NCI-H2196 (cell line): ENCODE measurements at regions not wholly inside any gene's neighbourhood (a gene's known extent, or its start where the extent isn't known, plus 50 kb on each side); places are given as distances from the start of the nearest gene placed in this dataset.

Experiments used
- DNase-seq: peaks from one replicate; lab custom pipeline; 2025; ENCODE audit not compliant: unreplicated experiment; lab: John Stamatoyannopoulos, UW

DNA sequence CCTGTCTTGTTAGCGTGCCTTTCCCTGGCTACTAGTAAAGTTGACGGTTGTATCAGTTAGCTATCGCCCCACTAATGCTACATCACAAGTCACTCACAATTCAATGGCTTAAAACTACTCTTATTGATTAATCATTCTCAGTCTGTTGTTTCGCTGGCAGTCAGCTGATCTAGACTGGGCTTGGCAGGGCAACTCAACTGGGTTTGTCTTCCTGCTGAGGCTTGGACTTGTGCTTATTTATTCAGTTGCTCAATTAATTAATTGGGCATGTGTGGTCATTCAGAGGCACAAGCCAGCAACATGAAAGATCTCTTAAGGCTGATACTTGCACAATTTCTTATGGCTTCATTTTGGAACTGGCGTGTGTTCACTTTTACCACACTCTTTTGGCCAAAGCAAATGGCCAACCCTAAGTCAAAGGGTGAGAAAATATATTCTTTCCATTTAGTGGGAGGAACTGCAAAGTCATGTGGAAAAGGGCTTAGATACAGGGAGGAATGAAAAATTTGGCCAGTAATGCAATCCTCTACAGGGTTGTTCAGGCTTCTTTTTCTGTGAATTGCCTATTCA is 333.5 kb downstream of the GPR37 start:
- DNase-seq = no peak

DNA sequence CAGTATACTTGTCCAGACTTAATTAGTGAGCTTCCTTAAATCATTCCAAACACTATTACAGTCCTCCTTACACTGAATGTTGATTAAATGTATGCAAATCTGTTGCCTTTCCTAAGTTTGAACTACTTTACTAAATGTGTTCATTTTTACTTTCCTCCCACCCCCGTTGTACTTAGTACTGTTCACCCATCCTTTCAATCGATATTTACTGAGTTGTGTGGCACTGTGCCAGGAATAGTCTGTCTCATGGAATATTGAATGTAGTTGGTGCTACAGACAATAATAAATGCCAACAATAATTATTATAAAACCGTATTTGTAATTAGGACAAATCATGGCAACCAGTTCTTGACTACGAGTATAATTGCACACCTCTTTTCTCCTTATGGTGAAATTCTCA is 335.7 kb downstream of the GPR37 start:
- DNase-seq = no peak

DNA sequence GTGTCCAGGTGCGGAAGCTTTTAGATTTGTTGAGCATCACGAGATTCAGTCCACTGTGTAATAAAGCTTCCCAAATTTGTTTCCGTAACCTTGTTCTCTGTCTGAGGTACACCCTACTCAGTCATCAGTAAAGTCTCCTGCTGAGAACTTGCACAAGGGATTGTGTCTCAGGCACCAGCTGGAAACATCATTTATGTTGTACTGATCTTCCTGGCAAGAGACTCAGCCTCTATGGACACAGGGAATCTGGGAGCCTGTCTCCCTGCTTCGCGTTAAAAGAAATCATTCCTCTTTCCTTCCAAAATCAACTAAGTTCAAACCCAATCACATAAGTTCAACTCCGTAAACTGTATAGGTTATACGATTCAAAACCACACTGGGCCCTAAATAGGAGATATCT is 336.8 kb downstream of the GPR37 start:
- DNase-seq = no peak

- no peak for DNase-seq
Measured at GRCh38 chr7:124426621-124427020, 339.0 kb downstream of the GPR37 start.

GRCh38 chr7:124423863-124424262 is 341.7 kb downstream of the GPR37 start:
- no peak for DNase-seq

- DNase-seq = no peak
Measured at GRCh38 chr7:124422081-124422480, 343.5 kb downstream of the GPR37 start.

DNA sequence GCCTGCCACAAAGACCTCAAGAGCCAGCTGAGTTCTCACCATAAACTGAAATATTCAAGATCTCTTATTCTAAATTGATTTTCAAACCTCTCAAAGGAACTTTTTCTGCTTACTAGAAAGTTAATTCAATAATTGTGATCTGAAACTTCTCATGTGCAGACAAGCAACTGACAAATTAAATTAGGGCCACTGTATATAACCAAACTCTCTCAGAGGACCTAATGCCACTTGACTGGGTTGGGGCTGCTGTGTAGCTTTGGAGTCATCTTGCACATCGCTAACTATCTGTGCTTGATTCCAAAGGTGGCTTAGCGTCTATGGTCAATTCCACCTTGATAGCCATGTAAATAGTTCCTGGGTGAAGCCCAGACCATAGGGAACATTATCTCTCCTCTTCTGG is 345.2 kb downstream of the GPR37 start:
- no peak for DNase-seq

- DNase-seq = no peak
Measured at GRCh38 chr7:124413029-124413428, 352.6 kb downstream of the GPR37 start.

GRCh38 chr7:124412531-124412930 is 353.1 kb downstream of the GPR37 start:
- no peak for DNase-seq

GRCh38 chr7:124411796-124412195 is 353.8 kb downstream of the GPR37 start:
- DNase-seq = no peak

- no peak for DNase-seq
Measured at GRCh38 chr7:124403587-124403986, 362.0 kb downstream of the GPR37 start.

DNA sequence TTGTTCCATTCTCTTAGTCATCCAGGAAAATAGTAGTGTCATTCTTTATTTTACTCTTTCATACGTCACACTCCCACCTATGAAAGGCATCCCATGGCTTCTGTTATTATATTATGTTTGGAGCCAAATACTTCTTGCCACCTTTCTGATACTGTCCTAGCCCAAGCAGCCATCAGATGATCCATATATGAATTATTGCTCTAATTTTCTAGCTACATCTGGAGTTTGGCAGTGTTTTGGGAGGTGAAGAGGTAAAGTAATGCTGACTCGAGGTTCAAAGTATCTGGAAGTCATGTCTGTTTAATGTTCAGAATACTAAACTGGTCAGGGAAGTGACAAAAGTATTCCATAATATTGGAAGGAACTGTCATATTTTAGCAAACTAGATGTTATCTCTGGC is 362.5 kb downstream of the GPR37 start:
- no peak for DNase-seq

GRCh38 chr7:124399941-124400340 is 365.7 kb downstream of the GPR37 start:
- no peak for DNase-seq

GRCh38 chr7:124398937-124399552 is 366.2 kb upstream of the TMEM229A start:
- no peak for DNase-seq

DNA sequence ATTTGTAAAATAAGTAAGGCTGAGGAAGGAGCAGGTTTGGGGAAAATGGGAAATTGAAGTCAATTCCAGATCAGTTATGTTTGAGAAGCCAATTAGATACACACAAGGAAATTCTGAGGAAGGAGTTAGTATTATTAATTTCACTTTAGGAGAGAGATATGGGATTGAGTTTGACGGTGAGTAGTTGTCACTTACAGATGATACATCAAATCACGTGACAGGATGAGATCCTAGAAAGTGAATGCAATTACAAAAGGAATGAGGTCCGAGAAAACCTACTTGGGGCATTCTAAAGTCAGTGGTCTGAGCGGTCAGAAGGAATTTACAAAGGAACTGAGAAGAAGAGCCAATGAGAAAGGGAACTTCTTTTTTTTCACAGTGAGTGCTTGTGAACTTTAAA is 364.3 kb upstream of the TMEM229A start:
- DNase-seq = no peak

- DNase-seq = no peak
Measured at GRCh38 chr7:124390301-124390700, 357.4 kb upstream of the TMEM229A start.

DNA sequence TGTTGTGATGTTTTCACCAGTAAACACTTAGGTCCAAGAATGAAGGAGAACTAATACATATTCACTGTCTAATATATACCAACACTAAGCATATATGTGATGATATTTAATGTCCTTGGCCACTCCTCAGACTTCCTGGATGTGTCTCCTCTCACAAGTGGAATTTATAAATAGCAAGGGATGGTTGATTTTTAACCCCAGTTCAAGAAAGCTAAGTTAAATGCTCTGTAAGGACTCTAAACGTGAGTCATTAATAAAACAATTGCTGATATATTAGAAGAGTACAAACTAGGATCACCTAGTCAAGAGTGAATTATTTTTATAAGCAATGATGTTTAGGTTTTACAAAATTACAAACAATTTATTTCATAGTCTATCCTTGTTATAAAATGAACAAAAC is 355.9 kb upstream of the TMEM229A start:
- DNase-seq = no peak

DNA sequence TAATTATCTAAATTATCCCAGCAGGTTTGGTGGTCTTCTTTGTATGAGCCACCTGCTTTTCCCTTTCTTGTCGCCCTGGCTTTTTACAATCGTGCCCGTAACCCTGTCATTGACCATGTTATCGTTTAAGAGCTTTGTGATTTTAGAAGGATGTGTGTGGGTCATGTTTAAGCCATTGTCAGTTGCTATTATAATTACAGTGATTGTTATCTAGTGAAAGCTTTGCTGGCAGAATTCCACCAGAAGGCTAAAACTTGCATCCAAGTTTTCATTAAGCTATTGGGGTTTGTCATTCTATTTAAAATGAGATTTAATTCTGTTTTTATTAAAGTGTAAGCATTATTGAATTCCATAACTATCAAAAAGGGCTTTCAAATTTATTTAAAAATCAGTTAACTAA is 354.2 kb upstream of the TMEM229A start:
- no peak for DNase-seq

- no peak for DNase-seq
Measured at GRCh38 chr7:124379296-124379695, 346.4 kb upstream of the TMEM229A start.

- DNase-seq = no peak
Measured at GRCh38 chr7:124376111-124376510, 343.2 kb upstream of the TMEM229A start.

DNA sequence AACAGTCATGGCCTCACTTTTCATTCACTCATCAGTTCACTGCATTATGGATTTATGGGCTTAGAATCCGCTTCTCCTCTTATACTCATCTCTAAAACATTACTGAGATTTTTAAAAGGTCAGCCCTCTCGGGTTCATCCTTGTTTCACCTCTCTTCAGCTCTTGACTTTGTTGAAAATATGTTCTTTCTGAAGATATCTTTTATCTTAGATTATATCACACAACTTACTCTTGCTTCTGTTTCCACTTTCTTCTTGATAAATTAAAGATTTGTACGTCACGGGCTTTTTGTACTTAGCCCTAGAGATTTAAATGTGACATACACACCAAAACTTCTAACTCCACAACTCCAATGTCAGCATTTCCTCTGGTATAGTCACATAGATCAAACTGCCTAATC is 342.5 kb upstream of the TMEM229A start:
- DNase-seq = no peak

GRCh38 chr7:124369310-124369709 is 336.4 kb upstream of the TMEM229A start:
- no peak for DNase-seq

DNA sequence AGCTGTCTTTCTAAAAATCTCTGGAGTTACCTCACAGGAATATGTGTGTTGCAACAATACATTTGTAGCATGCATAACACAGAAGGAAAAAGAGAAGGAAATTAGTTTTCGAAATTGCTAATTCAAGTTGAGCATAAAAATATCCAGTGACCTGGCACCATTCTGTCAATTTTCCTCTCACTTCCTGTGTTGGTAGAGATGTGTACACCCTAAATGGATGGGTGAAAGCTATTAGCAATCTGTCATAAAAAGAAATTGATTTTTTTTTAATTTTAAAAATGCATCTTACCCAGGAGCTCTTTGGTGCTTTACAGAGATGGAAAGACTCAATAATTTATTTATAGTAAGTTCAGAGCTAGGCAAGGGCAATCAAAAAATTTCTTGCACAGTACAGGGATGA is 333.3 kb upstream of the TMEM229A start:
- no peak for DNase-seq
